Lower leg skin (tissue), 4 donors: ENCODE measurements at regions not wholly inside any gene's neighbourhood (a gene's known extent, or its start where the extent isn't known, plus 50 kb on each side); places are given as distances from the start of the nearest gene placed in this dataset.

Source experiments
- DNase-seq, 2 donors: peaks; one replicate each; pipeline ENCODE4 v3.0.0-alpha.2; 2019; ENCODE audit warnings: low spot score in 2 of 2
- H3K4me3 ChIP-seq: fragments of 200-600 bp; sonication (generic); 2 replicates; pipeline ENCODE4 v1.5.1; 2017; ENCODE audit warnings: mild to moderate bottlenecking, low read depth; ENCODE audit not compliant: poor library complexity, severe bottlenecking
- CTCF ChIP-seq, 3 donors: fragments of 450-650 bp; IDR thresholded peaks; one replicate each; pipeline ENCODE4 v1.5.1; 2016; ENCODE audit warnings: antibody characterized with exemption in 3 of 3, mild to moderate bottlenecking in 3 of 3, moderate library complexity in 2 of 3
- POLR2A ChIP-seq, 2 donors: fragments of 450-650 bp; IDR thresholded peaks; one replicate each; pipeline ENCODE4 v1.6.1; 2016 to 2017; ENCODE audit warnings: antibody characterized with exemption in 2 of 2, mild to moderate bottlenecking in 1 of 2, moderate library complexity in 1 of 2
- WGBS, 2 donors: methylation state at CpG; one replicate each; pipeline ENCODE4 v1.1.5; 2018; 5-methylcytosine and 5-hydroxymethylcytosine counted together
- intact Hi-C: fragments of 100-400 bp; cut with DNase I; formaldehyde crosslinking; loops from one replicate; pipeline ENCODE4 v1.15.0; 2023; ENCODE audit warnings: low total_unique reads

GRCh38 chr2:56933976-56934375 is 750.2 kb downstream of the CCDC85A start:
- intact Hi-C loops = no loop called here
- no peak for TF ChIP-seq POLR2A (IDR thresholded peaks at IDR 0.05)
- no peak for TF ChIP-seq CTCF (IDR thresholded peaks at IDR 0.05)
- H3K4me3 ChIP-seq = no peak overlapping the region
- WGBS, 2 donors = 85 to 86% methylated on average over 2 of the region's 2 CpGs
- DNase-seq = no peak

- TF ChIP-seq POLR2A (IDR thresholded peaks at IDR 0.05) = no peak
- TF ChIP-seq CTCF (IDR thresholded peaks at IDR 0.05) = no peak
- intact Hi-C loops = no loop called here
- no peak for DNase-seq
- WGBS, 2 donors = 83 to 94% methylated on average over 1 of the region's 1 CpG
- H3K4me3 ChIP-seq = no peak overlapping the region
Measured at GRCh38 chr2:56934866-56935265, 751.1 kb downstream of the CCDC85A start.

- no peak for TF ChIP-seq CTCF (IDR thresholded peaks at IDR 0.05)
- TF ChIP-seq POLR2A (IDR thresholded peaks at IDR 0.05) = no peak
- intact Hi-C loops = no loop called here
- no peak overlapping the region for H3K4me3 ChIP-seq
- no peak for DNase-seq
Measured at GRCh38 chr2:56940054-56940453, 756.3 kb downstream of the CCDC85A start.

- intact Hi-C loops = no loop called here
- 92 to 93% methylated on average over 2 of the region's 2 CpGs for WGBS, 2 donors
Measured at GRCh38 chr2:56952871-56953270, 769.1 kb downstream of the CCDC85A start.

GRCh38 chr2:56960581-56960980 is 776.8 kb downstream of the CCDC85A start:
- intact Hi-C loops = no loop called here

More at GRCh38 chr2:56952871-56953270, 769.1 kb downstream of the CCDC85A start:
- no peak for DNase-seq
- no peak for TF ChIP-seq POLR2A (IDR thresholded peaks at IDR 0.05)
- H3K4me3 ChIP-seq = no peak overlapping the region

GRCh38 chr2:56962673-56963072 is 778.9 kb downstream of the CCDC85A start:
- WGBS, 2 donors = 88 to 90% methylated on average over 1 of the region's 1 CpG
- no peak for TF ChIP-seq CTCF (IDR thresholded peaks at IDR 0.05)
- TF ChIP-seq POLR2A (IDR thresholded peaks at IDR 0.05) = no peak
- intact Hi-C loops = no loop called here
- H3K4me3 ChIP-seq = no peak overlapping the region
- DNase-seq = no peak

More at GRCh38 chr2:56960581-56960980, 776.8 kb downstream of the CCDC85A start:
- no peak for TF ChIP-seq CTCF (IDR thresholded peaks at IDR 0.05)
- no peak for TF ChIP-seq POLR2A (IDR thresholded peaks at IDR 0.05)
- H3K4me3 ChIP-seq = no peak overlapping the region
- no peak for DNase-seq
- WGBS, 2 donors = 61 to 91% methylated on average over 1 of the region's 1 CpG
